BJ (cell line): ENCODE measurements at regions not wholly inside any gene's neighbourhood (a gene's known extent, or its start where the extent isn't known, plus 50 kb on each side); places are given as distances from the start of the nearest gene placed in this dataset.

Experiments used
- CTCF ChIA-PET: fragments of 350-600 bp; formaldehyde crosslinking; extraction: SDS; loops from one replicate; lab custom pipeline; 2021; ENCODE audit warnings: antibody characterized with exemption, inconsistent platforms; lab: Yijun Ruan, JAX
- POLR2A ChIA-PET: fragments of 300-600 bp; sonication (Branson Sonifier 250); formaldehyde crosslinking; extraction: SDS; loops from one replicate; lab custom pipeline; 2021; ENCODE audit warnings: antibody characterized with exemption; lab: Charles Lee
- DNase-seq: peaks from one replicate; pipeline ENCODE4 v3.0.0-alpha.2; 2011; ENCODE audit warnings: low read depth
- H3K27me3 ChIP-seq: 2 replicates; pipeline ENCODE4 v1.6.0; 2011; ENCODE audit warnings: low read length; ENCODE audit not compliant: control insufficient read depth, insufficient read depth
- H3K36me3 ChIP-seq: 2 replicates; pipeline ENCODE4 v1.5.1; 2011; ENCODE audit warnings: low read length; ENCODE audit not compliant: control insufficient read depth, insufficient read depth
- H3K4me3 ChIP-seq: 2 replicates; pipeline ENCODE4 v1.5.1; 2011; ENCODE audit warnings: low read depth, mild to moderate bottlenecking, control low read depth, low read length
- CTCF ChIP-seq: IDR thresholded peaks from 2 replicates; pipeline ENCODE4 v1.5.1; 2011; ENCODE audit warnings: low read depth, mild to moderate bottlenecking, control low read depth, inconsistent platforms, low read length, moderate library complexity; ENCODE audit not compliant: insufficient read depth

DNA sequence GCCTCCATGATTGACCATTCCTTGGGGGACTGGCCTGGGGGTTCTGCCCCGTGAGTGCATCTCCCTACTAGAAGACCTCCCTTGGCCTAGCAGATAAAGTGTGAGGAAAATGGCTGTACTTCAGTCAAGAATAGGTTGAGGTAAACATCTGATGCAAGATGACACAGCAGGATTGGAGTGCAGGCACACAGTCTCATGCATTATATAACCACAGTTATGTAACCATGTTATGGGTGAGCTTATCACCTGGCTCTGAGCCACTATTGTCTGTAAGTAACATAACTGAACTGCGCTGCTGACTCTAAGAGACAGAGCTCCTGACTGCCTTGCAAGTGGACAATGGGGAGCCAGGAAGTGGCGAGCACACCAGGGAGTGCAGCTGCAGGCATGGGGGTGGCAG, 378.7 kb upstream of the ANO5 start:
- no peaks in the 10 kb centered on the region for H3K36me3 ChIP-seq
- POLR2A ChIA-PET = no interaction called here
- no peak overlapping the region for H3K4me3 ChIP-seq
- no peaks in the 10 kb centered on the region for H3K27me3 ChIP-seq
- DNase-seq = no peak
- no peak for TF ChIP-seq CTCF
- CTCF ChIA-PET = no interaction called here

DNA sequence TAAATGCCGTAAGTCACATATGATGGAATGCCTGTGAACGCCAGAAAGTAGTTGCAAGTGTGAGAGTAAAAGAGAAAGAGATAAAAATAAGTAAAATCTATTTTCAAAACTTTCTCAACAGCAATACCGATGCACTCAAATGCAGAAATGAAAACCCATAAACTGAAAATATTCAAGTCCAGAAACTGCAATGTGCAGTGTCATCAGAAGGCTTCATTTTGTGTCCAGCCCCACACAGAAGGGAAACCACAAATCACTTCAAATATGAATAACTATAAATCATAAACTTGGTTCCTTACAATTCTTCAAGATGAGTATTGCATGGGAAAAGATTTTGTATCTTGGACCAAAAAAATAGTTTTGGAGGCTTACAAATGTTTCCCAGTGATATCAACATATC, 375.2 kb upstream of the ANO5 start:
- no peak for DNase-seq
- CTCF ChIA-PET = no interaction called here
- POLR2A ChIA-PET = no interaction called here
- no peaks in the 10 kb centered on the region for H3K36me3 ChIP-seq
- TF ChIP-seq CTCF = no peak
- no peaks in the 10 kb centered on the region for H3K27me3 ChIP-seq
- H3K4me3 ChIP-seq = no peak overlapping the region

DNA sequence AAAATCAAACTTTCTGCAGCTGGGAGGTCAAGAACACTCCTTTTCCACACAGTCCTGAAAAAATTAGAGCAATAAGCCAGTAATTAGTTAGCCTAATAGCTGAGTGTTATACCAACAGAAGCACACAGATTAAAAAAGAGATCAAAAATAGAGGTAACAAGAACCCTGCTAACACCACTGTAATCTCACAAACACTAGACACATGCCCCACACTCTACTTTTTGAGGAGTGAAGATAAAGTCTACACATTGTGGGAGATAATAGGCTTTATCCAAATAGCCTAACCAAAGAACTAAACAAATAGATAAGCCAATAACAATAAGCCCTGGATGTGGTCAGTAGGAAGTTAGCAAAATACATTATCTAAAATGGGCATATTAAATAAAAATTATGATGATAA, 372.7 kb upstream of the ANO5 start:
- no peak for TF ChIP-seq CTCF
- Histone ChIP-seq H3K27me3 (no peaks in the 10 kb centered on the region), H3K36me3 (no peaks in the 10 kb centered on the region), H3K4me3 (no peak overlapping the region)
- POLR2A ChIA-PET = interaction anchor here (0.5 kb wide), 1 partner anchor 41 kb away, joined by 3 read pairs; no protein-coding TSS in a partner anchor
- CTCF ChIA-PET = no interaction called here
- no peak for DNase-seq

GRCh38 chr11:21825127-21825526, 367.8 kb upstream of the ANO5 start:
- DNase-seq = no peak
- ChIA-PET CTCF (no interaction called here), POLR2A (no interaction called here)
- Histone ChIP-seq H3K36me3 (no peaks in the 10 kb centered on the region), H3K27me3 (no peaks in the 10 kb centered on the region), H3K4me3 (no peak overlapping the region)
- TF ChIP-seq CTCF = no peak

- no peak for TF ChIP-seq CTCF
- DNase-seq = no peak
- ChIA-PET POLR2A (no interaction called here), CTCF (no interaction called here)
- no peaks in the 10 kb centered on the region for H3K27me3 ChIP-seq
- H3K36me3 ChIP-seq = no peaks in the 10 kb centered on the region
- H3K4me3 ChIP-seq = no peak overlapping the region
These were observed 354.5 kb upstream of the ANO5 start for GRCh38 chr11:21838427-21838826.
